ENCODE measurements at regions not wholly inside any gene's neighbourhood (a gene's known extent, or its start where the extent isn't known, plus 50 kb on each side); places are given as distances from the start of the nearest gene placed in this dataset.

- TF ChIP-seq CTCF (IDR thresholded peaks at IDR 0.05): no peak
- ATAC-seq: no peak
Measured at GRCh38 chr20:11287126-11287525, 613.3 kb upstream of the JAG1 start.

GRCh38 chr20:11296221-11296620 lies 621.5 kb upstream of the BTBD3 start:
- ATAC-seq (no peak), DNase-seq (no peak)
- H3K4me1 ChIP-seq (ENCODE audit: low read depth): no peaks in the 10 kb centered on the region
- no peak overlapping the region for H3K4me3 ChIP-seq
- intact Hi-C loops (cut with DNase I, micrococcal nuclease): no loop called here
- no peaks in the 10 kb centered on the region for H3K36me3 ChIP-seq (ENCODE audit: low read depth)
- H3K9me3 ChIP-seq: no peaks in the 10 kb centered on the region
- TF ChIP-seq CTCF (IDR thresholded peaks at IDR 0.05): no peak

More at GRCh38 chr20:11287126-11287525, 613.3 kb upstream of the JAG1 start:
- H3K9me3 ChIP-seq: no peaks in the 10 kb centered on the region
- H3K4me1 ChIP-seq (ENCODE audit: low read depth): no peaks in the 10 kb centered on the region
- no peak overlapping the region for H3K4me3 ChIP-seq
- no peaks in the 10 kb centered on the region for H3K36me3 ChIP-seq (ENCODE audit: low read depth)
- DNase-seq: no peak
- intact Hi-C loops (cut with DNase I, micrococcal nuclease): no loop called here

GRCh38 chr20:11296951-11297350 lies 620.7 kb upstream of the BTBD3 start:
- no peaks in the 10 kb centered on the region for H3K9me3 ChIP-seq
- no peaks in the 10 kb centered on the region for H3K36me3 ChIP-seq (ENCODE audit: low read depth)
- no peaks in the 10 kb centered on the region for H3K4me1 ChIP-seq (ENCODE audit: low read depth)
- intact Hi-C loops (cut with DNase I, micrococcal nuclease): no loop called here
- ATAC-seq (no peak), DNase-seq (no peak)
- H3K4me3 ChIP-seq: no peak overlapping the region
- no peak for TF ChIP-seq CTCF (IDR thresholded peaks at IDR 0.05)

- Histone ChIP-seq H3K4me3 (no peak overlapping the region), H3K4me1 (ENCODE audit: low read depth) (no peaks in the 10 kb centered on the region), H3K36me3 (ENCODE audit: low read depth) (no peaks in the 10 kb centered on the region), H3K9me3 (no peaks in the 10 kb centered on the region)
- DNase-seq: no peak
- TF ChIP-seq CTCF (IDR thresholded peaks at IDR 0.05): no peak
- intact Hi-C loops (cut with DNase I, micrococcal nuclease): no loop called here
- ATAC-seq: no peak
Measured at GRCh38 chr20:11301699-11302098, 616.0 kb upstream of the BTBD3 start.

- no peaks in the 10 kb centered on the region for H3K36me3 ChIP-seq (ENCODE audit: low read depth)
- no peaks in the 10 kb centered on the region for H3K9me3 ChIP-seq
- TF ChIP-seq CTCF (IDR thresholded peaks at IDR 0.05): no peak
- no peaks in the 10 kb centered on the region for H3K4me1 ChIP-seq (ENCODE audit: low read depth)
- intact Hi-C loops (cut with DNase I, micrococcal nuclease): no loop called here
- DNase-seq (no peak), ATAC-seq (no peak)
- no peak overlapping the region for H3K4me3 ChIP-seq
Measured at GRCh38 chr20:11302436-11302835, 615.3 kb upstream of the BTBD3 start.

GRCh38 chr20:11304795-11305194 lies 612.9 kb upstream of the BTBD3 start:
- TF ChIP-seq CTCF (IDR thresholded peaks at IDR 0.05): no peak
- H3K36me3 ChIP-seq (ENCODE audit: low read depth): no peaks in the 10 kb centered on the region
- no peaks in the 10 kb centered on the region for H3K4me1 ChIP-seq (ENCODE audit: low read depth)
- no peaks in the 10 kb centered on the region for H3K9me3 ChIP-seq
- no peak for DNase-seq
- ATAC-seq: no peak
- no peak overlapping the region for H3K4me3 ChIP-seq
- intact Hi-C loops (cut with DNase I, micrococcal nuclease): no loop called here

Data from mucosa of descending colon (tissue), 3 donors.